ENCODE measurements at regions not wholly inside any gene's neighbourhood (a gene's known extent, or its start where the extent isn't known, plus 50 kb on each side); places are given as distances from the start of the nearest gene placed in this dataset.

DNA sequence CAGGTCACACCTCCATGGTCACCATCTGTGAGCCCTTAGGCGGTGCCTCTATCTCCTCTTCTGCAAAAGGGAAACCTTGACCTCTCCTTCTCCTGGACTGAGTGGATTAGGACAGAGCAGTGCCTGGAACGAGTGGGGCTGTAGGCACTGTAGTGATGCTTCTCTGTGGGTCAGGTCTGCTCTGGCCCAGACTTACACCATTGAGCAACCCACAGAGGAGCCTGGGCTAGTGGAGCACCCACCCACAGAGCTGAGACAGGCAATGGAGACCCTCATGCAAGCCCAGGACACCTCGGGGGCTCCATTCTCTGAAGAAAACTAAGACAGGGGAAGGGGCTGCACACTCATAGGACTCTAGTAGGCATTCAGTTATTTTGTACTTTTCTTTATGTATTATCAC lies 400.6 kb downstream of the GADD45G start:
- Mint-ChIP-seq H3K27me3 (ENCODE audit: unreplicated experiment) (no peaks in the 10 kb centered on the region), H3K4me1 (ENCODE audit: unreplicated experiment) (peaks cover 41% of the 10 kb centered on the region), H3K36me3 (ENCODE audit: unreplicated experiment) (no peaks in the 10 kb centered on the region), H3K4me3 (ENCODE audit: unreplicated experiment) (no peak overlapping the region), H3K9me3 (ENCODE audit: unreplicated experiment) (no peaks in the 10 kb centered on the region), H3K27ac (ENCODE audit: unreplicated experiment) (no peak overlapping the region)
- TF ChIP-seq, protein P1, sequence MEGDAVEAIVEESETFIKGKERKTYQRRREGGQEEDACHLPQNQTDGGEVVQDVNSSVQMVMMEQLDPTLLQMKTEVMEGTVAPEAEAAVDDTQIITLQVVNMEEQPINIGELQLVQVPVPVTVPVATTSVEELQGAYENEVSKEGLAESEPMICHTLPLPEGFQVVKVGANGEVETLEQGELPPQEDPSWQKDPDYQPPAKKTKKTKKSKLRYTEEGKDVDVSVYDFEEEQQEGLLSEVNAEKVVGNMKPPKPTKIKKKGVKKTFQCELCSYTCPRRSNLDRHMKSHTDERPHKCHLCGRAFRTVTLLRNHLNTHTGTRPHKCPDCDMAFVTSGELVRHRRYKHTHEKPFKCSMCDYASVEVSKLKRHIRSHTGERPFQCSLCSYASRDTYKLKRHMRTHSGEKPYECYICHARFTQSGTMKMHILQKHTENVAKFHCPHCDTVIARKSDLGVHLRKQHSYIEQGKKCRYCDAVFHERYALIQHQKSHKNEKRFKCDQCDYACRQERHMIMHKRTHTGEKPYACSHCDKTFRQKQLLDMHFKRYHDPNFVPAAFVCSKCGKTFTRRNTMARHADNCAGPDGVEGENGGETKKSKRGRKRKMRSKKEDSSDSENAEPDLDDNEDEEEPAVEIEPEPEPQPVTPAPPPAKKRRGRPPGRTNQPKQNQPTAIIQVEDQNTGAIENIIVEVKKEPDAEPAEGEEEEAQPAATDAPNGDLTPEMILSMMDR (IDR thresholded peaks at IDR 0.05) = no peak
- no peak for DNase-seq (ENCODE audit: extremely low spot score, unreplicated experiment)

GRCh38 chr9:90007516-90008440 lies 403.0 kb downstream of the GADD45G start:
- Mint-ChIP-seq H3K9me3 (ENCODE audit: unreplicated experiment) (no peaks in the 10 kb centered on the region), H3K4me3 (ENCODE audit: unreplicated experiment) (no peak overlapping the region), H3K27ac (ENCODE audit: unreplicated experiment) (peak overlapping the region; percentile 71), H3K27me3 (ENCODE audit: unreplicated experiment) (no peaks in the 10 kb centered on the region), H3K4me1 (ENCODE audit: unreplicated experiment) (peaks cover 22% of the 10 kb centered on the region), H3K36me3 (ENCODE audit: unreplicated experiment) (no peaks in the 10 kb centered on the region)
- TF ChIP-seq, protein P1 (IDR thresholded peaks at IDR 0.05) = no peak
- no peak for DNase-seq (ENCODE audit: extremely low spot score, unreplicated experiment)

GRCh38 chr9:90009447-90009846 lies 404.6 kb downstream of the GADD45G start:
- Mint-ChIP-seq H3K4me3 (ENCODE audit: unreplicated experiment) (no peak overlapping the region), H3K4me1 (ENCODE audit: unreplicated experiment) (peaks cover 12% of the 10 kb centered on the region), H3K27ac (ENCODE audit: unreplicated experiment) (no peak overlapping the region), H3K36me3 (ENCODE audit: unreplicated experiment) (no peaks in the 10 kb centered on the region), H3K9me3 (ENCODE audit: unreplicated experiment) (no peaks in the 10 kb centered on the region), H3K27me3 (ENCODE audit: unreplicated experiment) (no peaks in the 10 kb centered on the region)
- DNase-seq (ENCODE audit: extremely low spot score, unreplicated experiment) = no peak
- TF ChIP-seq, protein P1 (IDR thresholded peaks at IDR 0.05) = no peak

DNA sequence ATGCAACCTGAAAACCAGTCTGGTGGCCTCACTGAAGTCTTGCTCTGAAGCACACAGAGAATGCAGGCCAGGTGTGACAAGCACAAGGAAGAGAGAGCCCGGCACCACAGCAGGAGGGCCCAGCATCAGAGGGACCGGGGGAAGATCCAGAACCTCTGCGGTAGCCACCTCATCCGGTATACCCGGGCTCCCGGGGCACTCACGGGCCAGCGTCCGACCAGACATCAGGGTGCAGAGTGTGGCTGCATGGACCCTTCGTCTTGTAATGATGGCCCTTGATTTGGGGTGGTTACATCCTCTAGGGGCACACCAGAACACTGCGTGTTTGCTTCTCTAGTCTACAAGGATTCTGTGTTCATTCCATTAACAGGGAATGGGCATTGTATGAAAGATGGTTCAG lies 406.0 kb downstream of the GADD45G start:
- no peaks in the 10 kb centered on the region for H3K27me3 Mint-ChIP-seq (ENCODE audit: unreplicated experiment)
- H3K27ac Mint-ChIP-seq (ENCODE audit: unreplicated experiment) = no peak overlapping the region
- no peaks in the 10 kb centered on the region for H3K36me3 Mint-ChIP-seq (ENCODE audit: unreplicated experiment)
- H3K4me1 Mint-ChIP-seq (ENCODE audit: unreplicated experiment) = peaks cover 12% of the 10 kb centered on the region
- TF ChIP-seq, protein P1 (IDR thresholded peaks at IDR 0.05) = no peak
- H3K4me3 Mint-ChIP-seq (ENCODE audit: unreplicated experiment) = no peak overlapping the region
- no peak for DNase-seq (ENCODE audit: extremely low spot score, unreplicated experiment)
- no peaks in the 10 kb centered on the region for H3K9me3 Mint-ChIP-seq (ENCODE audit: unreplicated experiment)

- no peaks in the 10 kb centered on the region for H3K9me3 Mint-ChIP-seq (ENCODE audit: unreplicated experiment)
- TF ChIP-seq, protein P1 (IDR thresholded peaks at IDR 0.05) = no peak
Observed at GRCh38 chr9:90012949-90013348, 408.1 kb downstream of the GADD45G start.

More at GRCh38 chr9:90012949-90013348, 408.1 kb downstream of the GADD45G start:
- no peak for DNase-seq (ENCODE audit: extremely low spot score, unreplicated experiment)
- Mint-ChIP-seq H3K4me3 (ENCODE audit: unreplicated experiment) (no peak overlapping the region), H3K4me1 (ENCODE audit: unreplicated experiment) (peaks cover 2% of the 10 kb centered on the region), H3K27me3 (ENCODE audit: unreplicated experiment) (no peaks in the 10 kb centered on the region), H3K27ac (ENCODE audit: unreplicated experiment) (no peak overlapping the region), H3K36me3 (ENCODE audit: unreplicated experiment) (no peaks in the 10 kb centered on the region)
